ENCODE measurements at regions not wholly inside any gene's neighbourhood (a gene's known extent, or its start where the extent isn't known, plus 50 kb on each side); places are given as distances from the start of the nearest gene placed in this dataset.

GRCh38 chr3:148494451-148494850 is 203.3 kb upstream of the AGTR1 start:
- Histone ChIP-seq H3K9me3 (no peaks in the 10 kb centered on the region), H3K27ac (no peak overlapping the region), H3K27me3 (no peaks in the 10 kb centered on the region), H3K4me3 (no peak overlapping the region), H3K4me1 (no peaks in the 10 kb centered on the region), H3K36me3 (no peaks in the 10 kb centered on the region)
- intact Hi-C loops (cut with DNase I), result no loop called here
- DNase-seq, result no peak
- TF ChIP-seq POLR2A (IDR thresholded peaks at IDR 0.05) (no peak), CTCF (IDR thresholded peaks at IDR 0.05) (no peak)
- 59 to 72% methylated on average over 1 of the region's 1 CpG for WGBS, 2 donors

- H3K9me3 ChIP-seq, result no peaks in the 10 kb centered on the region
- H3K4me3 ChIP-seq, result no peak overlapping the region
- H3K27me3 ChIP-seq, result no peaks in the 10 kb centered on the region
- intact Hi-C loops (cut with DNase I), result no loop called here
- no peaks in the 10 kb centered on the region for H3K36me3 ChIP-seq
- H3K4me1 ChIP-seq, result no peaks in the 10 kb centered on the region
- H3K27ac ChIP-seq, result no peak overlapping the region
- TF ChIP-seq POLR2A (IDR thresholded peaks at IDR 0.05), result no peak
- no peak for TF ChIP-seq CTCF (IDR thresholded peaks at IDR 0.05)
- no peak for DNase-seq
These were observed 196.8 kb upstream of the AGTR1 start for GRCh38 chr3:148500881-148501280.

- DNase-seq, result no peak
- intact Hi-C loops (cut with DNase I), result no loop called here
These were observed 187.6 kb upstream of the AGTR1 start for GRCh38 chr3:148510116-148510515.

GRCh38 chr3:148510561-148510960 is 187.1 kb upstream of the AGTR1 start:
- no peaks in the 10 kb centered on the region for H3K36me3 ChIP-seq
- DNase-seq, result no peak
- H3K27me3 ChIP-seq, result no peaks in the 10 kb centered on the region
- no peaks in the 10 kb centered on the region for H3K9me3 ChIP-seq
- TF ChIP-seq POLR2A (IDR thresholded peaks at IDR 0.05), result no peak
- H3K4me1 ChIP-seq, result no peaks in the 10 kb centered on the region
- no peak overlapping the region for H3K27ac ChIP-seq
- no peak overlapping the region for H3K4me3 ChIP-seq
- intact Hi-C loops (cut with DNase I), result no loop called here

More at GRCh38 chr3:148510116-148510515, 187.6 kb upstream of the AGTR1 start:
- H3K27me3 ChIP-seq, result no peaks in the 10 kb centered on the region
- no peak overlapping the region for H3K27ac ChIP-seq
- H3K9me3 ChIP-seq, result no peaks in the 10 kb centered on the region
- no peaks in the 10 kb centered on the region for H3K36me3 ChIP-seq
- TF ChIP-seq CTCF (IDR thresholded peaks at IDR 0.05), result no peak
- TF ChIP-seq POLR2A (IDR thresholded peaks at IDR 0.05), result no peak
- H3K4me3 ChIP-seq, result no peak overlapping the region
- no peaks in the 10 kb centered on the region for H3K4me1 ChIP-seq

GRCh38 chr3:148512648-148513047 is 185.1 kb upstream of the AGTR1 start:
- Histone ChIP-seq H3K9me3 (no peaks in the 10 kb centered on the region), H3K27me3 (no peaks in the 10 kb centered on the region), H3K4me1 (no peaks in the 10 kb centered on the region), H3K4me3 (no peak overlapping the region), H3K36me3 (no peaks in the 10 kb centered on the region), H3K27ac (no peak overlapping the region)
- no peak for DNase-seq
- TF ChIP-seq CTCF (IDR thresholded peaks at IDR 0.05) (no peak), POLR2A (IDR thresholded peaks at IDR 0.05) (no peak)
- intact Hi-C loops (cut with DNase I), result no loop called here

- DNase-seq, result no peak
- intact Hi-C loops (cut with DNase I), result no loop called here
- Histone ChIP-seq H3K27ac (no peak overlapping the region), H3K27me3 (no peaks in the 10 kb centered on the region), H3K36me3 (no peaks in the 10 kb centered on the region), H3K4me1 (no peaks in the 10 kb centered on the region), H3K9me3 (no peaks in the 10 kb centered on the region), H3K4me3 (no peak overlapping the region)
- no peak for TF ChIP-seq POLR2A (IDR thresholded peaks at IDR 0.05)
- no peak for TF ChIP-seq CTCF (IDR thresholded peaks at IDR 0.05)
These were observed 184.6 kb upstream of the AGTR1 start for GRCh38 chr3:148513096-148513543.

Measured in esophagus squamous epithelium (tissue), 5 donors.